ENCODE measurements at regions not wholly inside any gene's neighbourhood (a gene's known extent, or its start where the extent isn't known, plus 50 kb on each side); places are given as distances from the start of the nearest gene placed in this dataset.

GRCh38 chr16:85461814-85462713 lies 151.1 kb upstream of the GSE1 start:
- no peak for TF ChIP-seq CTCF (IDR thresholded peaks at IDR 0.05)

GRCh38 chr16:85462714-85463611 lies 150.2 kb upstream of the GSE1 start:
- no peak for TF ChIP-seq CTCF (IDR thresholded peaks at IDR 0.05)

- no peak for TF ChIP-seq CTCF (IDR thresholded peaks at IDR 0.05)
Measured at GRCh38 chr16:85463672-85464382, 149.3 kb upstream of the GSE1 start.

GRCh38 chr16:85464383-85465305 lies 148.5 kb upstream of the GSE1 start:
- no peak for TF ChIP-seq CTCF (IDR thresholded peaks at IDR 0.05)

- TF ChIP-seq CTCF (IDR thresholded peaks at IDR 0.05): no peak
Measured at GRCh38 chr16:85465328-85466303, 147.5 kb upstream of the GSE1 start.

GRCh38 chr16:85466304-85466700 lies 146.8 kb upstream of the GSE1 start:
- no peak for TF ChIP-seq CTCF (IDR thresholded peaks at IDR 0.05)

Data from LNCAP (cell line).